ENCODE measurements at regions not wholly inside any gene's neighbourhood (a gene's known extent, or its start where the extent isn't known, plus 50 kb on each side); places are given as distances from the start of the nearest gene placed in this dataset.

- no peak overlapping the region for H3K4me3 ChIP-seq (ENCODE audit: low read depth, low read length, poor library complexity, severe bottlenecking)
- no peaks in the 10 kb centered on the region for H3K27me3 ChIP-seq (replicated peaks; ENCODE audit: insufficient read depth, low read depth, low read length, poor library complexity)
- no peaks in the 10 kb centered on the region for H3K36me3 ChIP-seq (ENCODE audit: insufficient read depth, low read length, poor library complexity, severe bottlenecking)
- POLR2A ChIA-PET (ENCODE audit: low non-redundant PET) = no interaction called here
- H3K4me1 ChIP-seq (ENCODE audit: insufficient read depth, low read length, poor library complexity, severe bottlenecking) = no peaks in the 10 kb centered on the region
- no peak for TF ChIP-seq CTCF (conservative IDR thresholded peaks at IDR 0.05; ENCODE audit: low read depth, low read length)
- TF ChIP-seq EZH2 (IDR thresholded peaks at IDR 0.05; ENCODE audit: borderline replicate concordance, low read depth, low read length, poor library complexity, severe bottlenecking) = no peak
- H3K9me3 ChIP-seq (ENCODE audit: low read depth, low read length, poor library complexity, severe bottlenecking) = no peaks in the 10 kb centered on the region
- intact Hi-C loops (cut with micrococcal nuclease; ENCODE audit: unreplicated experiment) = no loop called here
- CTCF ChIA-PET = no interaction called here
- no peak overlapping the region for H3K27ac ChIP-seq (ENCODE audit: low read depth, low read length, poor library complexity, severe bottlenecking)
- DNase-seq (ENCODE audit: low spot score) = no peak
- BruUV-seq (replicated peaks) = no TSS peak
Measured at GRCh38 chr4:72777436-72777835, 208.4 kb upstream of the ADAMTS3 start.

- BruUV-seq (replicated peaks) = no TSS peak
- POLR2A ChIA-PET (ENCODE audit: low non-redundant PET) = no interaction called here
- Histone ChIP-seq H3K9me3 (ENCODE audit: low read depth, low read length, poor library complexity, severe bottlenecking) (no peaks in the 10 kb centered on the region), H3K27me3 (replicated peaks; ENCODE audit: insufficient read depth, low read depth, low read length, poor library complexity) (no peaks in the 10 kb centered on the region), H3K4me3 (ENCODE audit: low read depth, low read length, poor library complexity, severe bottlenecking) (no peak overlapping the region), H3K4me1 (ENCODE audit: insufficient read depth, low read length, poor library complexity, severe bottlenecking) (no peaks in the 10 kb centered on the region), H3K27ac (ENCODE audit: low read depth, low read length, poor library complexity, severe bottlenecking) (no peak overlapping the region), H3K36me3 (ENCODE audit: insufficient read depth, low read length, poor library complexity, severe bottlenecking) (no peaks in the 10 kb centered on the region)
- intact Hi-C loops (cut with micrococcal nuclease; ENCODE audit: unreplicated experiment) = no loop called here
- CTCF ChIA-PET = no interaction called here
- TF ChIP-seq CTCF (conservative IDR thresholded peaks at IDR 0.05; ENCODE audit: low read depth, low read length) (no peak), EZH2 (IDR thresholded peaks at IDR 0.05; ENCODE audit: borderline replicate concordance, low read depth, low read length, poor library complexity, severe bottlenecking) (no peak)
- DNase-seq (ENCODE audit: low spot score) = no peak
Measured at GRCh38 chr4:72770708-72771107, 201.7 kb upstream of the ADAMTS3 start.

DNA sequence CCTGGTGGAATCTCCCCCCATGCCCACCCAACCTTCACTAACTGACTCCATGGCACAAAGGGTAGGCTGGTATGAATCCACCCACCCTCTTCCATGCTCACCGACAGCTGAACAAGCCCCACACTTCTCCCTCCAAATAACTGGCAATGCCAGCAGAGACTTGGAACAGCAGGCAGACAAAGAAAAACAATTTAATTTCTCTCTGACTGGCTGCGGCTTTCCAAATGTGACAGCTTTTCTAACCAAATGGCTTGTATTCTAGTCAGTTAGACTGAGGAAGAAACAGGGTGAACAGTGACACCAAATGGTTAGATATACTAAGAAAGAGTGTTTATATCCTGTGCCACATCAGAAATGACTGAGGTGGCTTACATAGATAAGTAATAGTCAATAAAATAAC, 199.3 kb upstream of the ADAMTS3 start:
- BruUV-seq (replicated peaks) = no TSS peak
- Histone ChIP-seq H3K9me3 (ENCODE audit: low read depth, low read length, poor library complexity, severe bottlenecking) (no peaks in the 10 kb centered on the region), H3K4me1 (ENCODE audit: insufficient read depth, low read length, poor library complexity, severe bottlenecking) (no peaks in the 10 kb centered on the region), H3K27ac (ENCODE audit: low read depth, low read length, poor library complexity, severe bottlenecking) (no peak overlapping the region), H3K27me3 (replicated peaks; ENCODE audit: insufficient read depth, low read depth, low read length, poor library complexity) (no peaks in the 10 kb centered on the region), H3K4me3 (ENCODE audit: low read depth, low read length, poor library complexity, severe bottlenecking) (no peak overlapping the region), H3K36me3 (ENCODE audit: insufficient read depth, low read length, poor library complexity, severe bottlenecking) (no peaks in the 10 kb centered on the region)
- DNase-seq (ENCODE audit: low spot score) = no peak
- intact Hi-C loops (cut with micrococcal nuclease; ENCODE audit: unreplicated experiment) = no loop called here
- CTCF ChIA-PET = no interaction called here
- POLR2A ChIA-PET (ENCODE audit: low non-redundant PET) = no interaction called here
- TF ChIP-seq CTCF (conservative IDR thresholded peaks at IDR 0.05; ENCODE audit: low read depth, low read length) = no peak
- TF ChIP-seq EZH2 (IDR thresholded peaks at IDR 0.05; ENCODE audit: borderline replicate concordance, low read depth, low read length, poor library complexity, severe bottlenecking) = no peak
